NB4 (cell line): ENCODE measurements at regions not wholly inside any gene's neighbourhood (a gene's known extent, or its start where the extent isn't known, plus 50 kb on each side); places are given as distances from the start of the nearest gene placed in this dataset.

Experiments used
- MYC ChIP-seq: IDR thresholded peaks from 2 replicates; pipeline ENCODE4 v1.6.1; 2011; ENCODE audit warnings: low read depth, low read length
- POLR2A ChIP-seq: IDR thresholded peaks from 2 replicates; pipeline ENCODE4 v1.6.1; 2011; ENCODE audit warnings: mild to moderate bottlenecking; ENCODE audit not compliant: insufficient read length; ENCODE audit errors: extremely low read depth
- TF ChIP-seq, protein P1 (sequence below): IDR thresholded peaks from one replicate; pipeline ENCODE4 v1.5.1; 2012; ENCODE audit warnings: low read depth, low read length
- TF ChIP-seq, protein P2 (sequence below): IDR thresholded peaks from 2 replicates; pipeline ENCODE4 v1.6.1; 2011; ENCODE audit warnings: low read depth, low read length

- TF ChIP-seq, protein P1, sequence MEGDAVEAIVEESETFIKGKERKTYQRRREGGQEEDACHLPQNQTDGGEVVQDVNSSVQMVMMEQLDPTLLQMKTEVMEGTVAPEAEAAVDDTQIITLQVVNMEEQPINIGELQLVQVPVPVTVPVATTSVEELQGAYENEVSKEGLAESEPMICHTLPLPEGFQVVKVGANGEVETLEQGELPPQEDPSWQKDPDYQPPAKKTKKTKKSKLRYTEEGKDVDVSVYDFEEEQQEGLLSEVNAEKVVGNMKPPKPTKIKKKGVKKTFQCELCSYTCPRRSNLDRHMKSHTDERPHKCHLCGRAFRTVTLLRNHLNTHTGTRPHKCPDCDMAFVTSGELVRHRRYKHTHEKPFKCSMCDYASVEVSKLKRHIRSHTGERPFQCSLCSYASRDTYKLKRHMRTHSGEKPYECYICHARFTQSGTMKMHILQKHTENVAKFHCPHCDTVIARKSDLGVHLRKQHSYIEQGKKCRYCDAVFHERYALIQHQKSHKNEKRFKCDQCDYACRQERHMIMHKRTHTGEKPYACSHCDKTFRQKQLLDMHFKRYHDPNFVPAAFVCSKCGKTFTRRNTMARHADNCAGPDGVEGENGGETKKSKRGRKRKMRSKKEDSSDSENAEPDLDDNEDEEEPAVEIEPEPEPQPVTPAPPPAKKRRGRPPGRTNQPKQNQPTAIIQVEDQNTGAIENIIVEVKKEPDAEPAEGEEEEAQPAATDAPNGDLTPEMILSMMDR, result no peak
- no peak for TF ChIP-seq POLR2A
- TF ChIP-seq MYC, result no peak
- TF ChIP-seq, protein P2, sequence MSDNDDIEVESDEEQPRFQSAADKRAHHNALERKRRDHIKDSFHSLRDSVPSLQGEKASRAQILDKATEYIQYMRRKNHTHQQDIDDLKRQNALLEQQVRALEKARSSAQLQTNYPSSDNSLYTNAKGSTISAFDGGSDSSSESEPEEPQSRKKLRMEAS, result no peak
Measured at GRCh38 chr5:96079075-96079474, 117.4 kb upstream of the ELL2 start.
